Stimulated activated CD4-positive, alpha-beta T cell treated with anti-CD3 and anti-CD28 coated beads, Interleukin-15, amount 100 ng/mL, for 24 hours (primary cell): ENCODE measurements at regions not wholly inside any gene's neighbourhood (a gene's known extent, or its start where the extent isn't known, plus 50 kb on each side); places are given as distances from the start of the nearest gene placed in this dataset.

ENCODE experiments used
- DNase-seq: peaks from one replicate; pipeline ENCODE4 v3.0.0-alpha.2; 2020

- DNase-seq: no peak
Observed at GRCh38 chr2:107585851-107586250, 240.8 kb upstream of the RGPD4 start.

- no peak for DNase-seq
Observed at GRCh38 chr2:107588181-107588580, 238.5 kb upstream of the RGPD4 start.

DNA sequence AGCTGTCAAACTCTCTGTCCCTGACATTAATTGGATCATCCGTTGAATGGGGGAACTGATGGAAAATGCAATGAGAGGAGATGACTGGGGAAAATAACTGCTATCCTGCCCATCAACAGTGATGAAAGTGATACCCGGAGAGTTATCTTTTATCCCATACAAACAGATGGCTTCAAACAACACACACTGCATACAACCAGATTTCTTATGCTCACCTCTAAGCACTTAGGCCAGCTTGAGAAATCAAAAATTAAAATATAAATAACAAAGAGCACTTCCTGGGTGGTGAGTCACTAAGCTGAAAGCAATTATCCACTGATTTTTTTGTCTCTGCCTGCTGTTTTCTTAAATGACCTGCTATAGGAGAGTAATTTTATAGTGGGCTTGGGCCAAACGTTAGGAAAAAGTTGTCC lies 237.6 kb upstream of the RGPD4 start:
- no peak for DNase-seq

- no peak for DNase-seq
Observed at GRCh38 chr2:107591561-107592279, 235.0 kb upstream of the RGPD4 start.

DNA sequence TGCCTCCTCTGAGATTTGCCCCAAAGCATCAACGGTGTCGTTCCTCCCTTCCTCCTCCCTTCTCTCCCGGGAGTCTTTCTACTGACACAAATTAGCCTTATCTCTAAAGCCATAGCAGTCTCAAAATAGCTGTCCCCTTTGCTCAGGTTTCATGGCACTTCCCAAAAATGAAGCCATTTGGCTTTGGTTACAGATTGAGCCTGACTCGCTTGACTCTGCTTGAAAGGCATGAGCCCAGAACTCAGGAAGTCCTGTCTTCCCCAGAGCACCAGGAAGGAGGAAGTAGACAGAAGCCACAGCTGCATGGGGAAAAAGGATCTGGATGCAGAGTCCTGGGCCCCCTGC lies 234.4 kb upstream of the RGPD4 start:
- DNase-seq: no peak

- no peak for DNase-seq
Observed at GRCh38 chr2:107595285-107595684, 231.4 kb upstream of the RGPD4 start.

DNA sequence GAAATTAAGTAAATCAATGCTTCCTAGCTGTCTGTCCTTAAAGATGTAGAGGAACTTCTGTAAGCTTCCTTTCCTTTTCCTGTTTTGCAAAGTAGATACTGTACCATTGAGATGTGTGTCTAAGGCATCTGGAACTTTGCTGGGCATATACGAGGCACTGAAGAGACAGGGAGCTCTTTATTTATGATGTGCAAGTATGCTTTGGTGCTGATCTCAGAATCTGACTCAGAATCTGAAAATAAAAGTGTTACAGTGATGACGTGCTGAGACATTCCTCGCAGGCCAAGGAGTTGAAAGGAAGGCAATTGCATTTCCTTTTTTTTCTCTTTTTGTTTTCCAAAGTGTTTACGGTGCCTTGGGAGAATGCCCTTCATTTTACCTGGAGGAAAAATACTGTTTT lies 230.9 kb upstream of the RGPD4 start:
- no peak for DNase-seq

DNA sequence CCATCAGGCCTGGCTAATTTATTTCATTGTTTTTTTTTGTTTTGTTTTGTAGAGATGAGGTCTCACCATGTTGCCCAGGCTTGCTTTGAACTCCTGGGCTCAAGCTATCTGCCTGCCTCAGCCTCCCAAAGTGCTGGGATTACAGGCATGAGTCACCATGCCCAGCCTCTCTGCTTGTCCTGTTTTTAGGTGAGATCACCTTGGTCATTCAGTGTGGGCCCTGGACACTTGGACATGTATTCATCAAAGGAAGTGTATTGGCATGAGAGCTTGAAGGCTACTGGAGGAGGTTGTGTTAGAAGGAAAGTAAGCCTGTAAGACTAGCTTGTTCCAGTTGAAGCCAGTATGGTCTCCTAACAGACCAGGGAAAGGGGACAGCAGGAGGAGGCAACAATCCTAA lies 229.2 kb upstream of the RGPD4 start:
- no peak for DNase-seq

DNA sequence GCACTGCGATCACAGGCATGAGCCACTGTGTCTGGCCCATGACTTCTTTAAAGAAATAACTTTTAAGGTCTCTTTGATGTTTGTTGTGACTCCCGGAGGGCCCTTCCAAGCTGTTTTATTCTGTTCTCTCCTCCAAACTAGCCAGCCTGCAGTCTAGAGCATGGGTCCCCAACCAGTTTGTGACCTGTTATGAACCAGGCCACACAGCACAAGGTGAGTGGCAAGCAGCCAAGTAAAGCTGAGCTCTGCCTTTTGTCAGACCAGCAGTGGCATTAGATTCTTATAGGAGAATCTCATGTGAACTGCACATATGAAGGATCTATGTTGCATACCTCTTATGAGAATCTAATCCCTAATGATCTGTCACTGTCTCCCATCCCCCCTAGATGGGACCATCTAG lies 223.9 kb upstream of the RGPD4 start:
- DNase-seq: no peak

- DNase-seq: no peak
Observed at GRCh38 chr2:107607054-107607453, 219.6 kb upstream of the RGPD4 start.

GRCh38 chr2:107607473-107607872 lies 219.2 kb upstream of the RGPD4 start:
- DNase-seq: no peak

DNA sequence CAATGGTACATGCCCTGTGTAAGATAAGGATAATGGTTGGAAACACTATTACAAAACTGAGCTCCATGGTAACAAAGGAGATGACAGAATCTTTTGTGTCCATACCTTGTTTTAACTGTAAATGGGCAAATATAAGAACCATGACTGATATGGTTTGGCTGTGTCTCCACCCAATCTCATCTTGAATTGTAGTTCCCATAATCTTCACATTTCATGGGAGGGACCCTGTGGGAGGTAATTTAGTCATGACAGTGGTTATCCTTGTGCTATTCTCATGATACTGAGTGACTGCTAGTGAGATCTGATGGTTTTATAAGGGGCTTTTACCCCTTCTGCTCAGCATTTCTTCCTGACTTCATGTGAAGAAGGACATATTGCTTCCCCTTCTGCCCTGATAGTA lies 211.7 kb upstream of the RGPD4 start:
- no peak for DNase-seq

- no peak for DNase-seq
Observed at GRCh38 chr2:107618769-107619168, 207.9 kb upstream of the RGPD4 start.

GRCh38 chr2:107621186-107622165 lies 205.2 kb upstream of the RGPD4 start:
- DNase-seq: no peak

- no peak for DNase-seq
Observed at GRCh38 chr2:107622741-107623310, 203.9 kb upstream of the RGPD4 start.

GRCh38 chr2:107625982-107626381 lies 200.7 kb upstream of the RGPD4 start:
- no peak for DNase-seq

- DNase-seq: no peak
Observed at GRCh38 chr2:107627164-107627563, 199.5 kb upstream of the RGPD4 start.

DNA sequence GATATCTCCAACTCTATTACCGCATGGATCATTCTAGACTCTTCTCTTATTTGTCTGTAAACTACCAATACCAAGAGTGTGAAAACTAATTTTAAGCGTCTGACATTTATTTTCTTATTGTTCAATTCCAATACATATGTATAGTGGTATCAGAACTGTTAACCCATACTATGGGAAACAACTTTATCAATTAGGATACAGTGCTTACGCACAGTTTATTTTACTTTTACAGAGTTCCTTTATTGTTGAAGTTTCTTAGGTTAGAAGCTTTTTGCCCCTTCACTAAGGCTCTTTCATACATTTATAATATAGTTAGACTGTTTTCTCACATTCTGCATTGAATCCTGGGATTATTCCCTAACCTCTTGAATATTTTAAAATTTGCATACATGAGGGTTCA lies 198.8 kb upstream of the RGPD4 start:
- no peak for DNase-seq

- DNase-seq: no peak
Observed at GRCh38 chr2:107633580-107634147, 193.0 kb upstream of the RGPD4 start.

DNA sequence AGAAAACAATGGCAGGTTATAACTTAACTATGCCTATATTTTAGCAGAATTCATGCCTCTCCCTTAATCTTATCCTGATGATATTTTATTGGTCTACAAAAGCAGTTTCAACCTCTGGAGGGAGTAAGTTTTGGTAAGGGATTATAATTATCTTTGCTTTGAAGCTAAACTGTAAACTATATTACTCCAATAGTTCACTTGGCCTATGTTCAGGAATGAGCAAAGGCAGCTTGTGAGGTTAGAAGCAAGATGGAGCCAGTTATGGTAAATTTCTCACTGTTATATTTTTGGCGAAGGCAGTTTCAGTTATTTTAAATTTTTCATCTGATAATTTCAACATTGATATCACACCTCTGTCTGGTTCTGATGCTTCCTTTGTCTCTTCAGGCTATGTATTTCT lies 192.5 kb upstream of the RGPD4 start:
- DNase-seq: no peak

DNA sequence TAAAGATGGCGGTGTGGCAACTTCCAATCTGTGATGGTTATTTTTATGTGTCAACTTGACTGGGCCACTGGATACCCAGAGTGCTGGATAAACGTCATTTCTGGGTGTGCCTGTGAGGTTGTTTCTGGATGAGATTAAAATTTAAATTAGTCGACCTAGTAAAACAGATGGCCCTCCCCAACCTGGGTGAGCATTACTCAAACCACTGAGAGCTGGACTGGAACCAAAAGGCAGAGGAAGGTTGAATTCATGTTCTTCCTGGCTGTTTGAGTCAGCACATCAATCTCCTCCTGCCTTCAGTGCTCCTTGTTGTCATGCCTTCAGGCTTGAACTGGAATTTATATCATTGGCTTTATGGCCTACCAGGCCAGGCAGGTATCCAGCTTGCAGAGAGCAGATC lies 190.8 kb upstream of the RGPD4 start:
- DNase-seq: no peak

GRCh38 chr2:107645586-107645985 lies 181.1 kb upstream of the RGPD4 start:
- no peak for DNase-seq

- no peak for DNase-seq
Observed at GRCh38 chr2:107648781-107649404, 177.8 kb upstream of the RGPD4 start.
